OCI-LY3 (cell line): ENCODE measurements at regions not wholly inside any gene's neighbourhood (a gene's known extent, or its start where the extent isn't known, plus 50 kb on each side); places are given as distances from the start of the nearest gene placed in this dataset.

ENCODE experiments used
- H2AFZ ChIP-seq: fragments of 200-600, 300-600 bp; shearing (Covaris generic); 2 replicates; pipeline ENCODE4 v1.6.0; 2014; ENCODE audit warnings: antibody characterized with exemption, low read depth, low read length
- H3K27ac ChIP-seq: fragments of 200-600, 300-600 bp; sonication (generic); 2 replicates; pipeline ENCODE4 v1.5.1; 2014; ENCODE audit warnings: mild to moderate bottlenecking, low read length, moderate library complexity, mixed read lengths
- H3K27me3 ChIP-seq: fragments of 200-600, 300-600 bp; sonication (generic); 2 replicates; pipeline ENCODE4 v1.6.1; 2014; ENCODE audit warnings: low read depth, low read length, mixed read lengths
- H3K36me3 ChIP-seq: fragments of 200-600, 300-600 bp; sonication (generic); replicated peaks from 2 replicates; pipeline ENCODE3; 2014; ENCODE audit warnings: low read depth, low read length, mixed read lengths
- H3K4me1 ChIP-seq: fragments of 300-600, 200-600 bp; sonication (generic); 2 replicates; pipeline ENCODE4 v1.6.1; 2014; ENCODE audit warnings: low read length, mixed read lengths
- H3K4me2 ChIP-seq: fragments of 200-600, 300-600 bp; sonication (generic); 2 replicates; pipeline ENCODE4 v1.6.1; 2014; ENCODE audit warnings: low read length, mixed read lengths
- H3K4me3 ChIP-seq: fragments of 300-600, 200-600 bp; sonication (generic); 2 replicates; pipeline ENCODE4 v1.5.1; 2014; ENCODE audit warnings: antibody characterized with exemption, mild to moderate bottlenecking, low read length, moderate library complexity
- H3K79me2 ChIP-seq: fragments of 300-600, 200-600 bp; shearing (Covaris generic); 2 replicates; pipeline ENCODE4 v1.6.1; 2014; ENCODE audit warnings: mild to moderate bottlenecking, low read length, mixed read lengths
- H3K9ac ChIP-seq: fragments of 300-600, 200-600 bp; shearing (Covaris generic); 2 replicates; pipeline ENCODE4 v1.6.0; 2014; ENCODE audit warnings: mild to moderate bottlenecking, low read length, moderate library complexity
- H3K9me3 ChIP-seq: fragments of 200-600, 300-600 bp; shearing (Covaris generic); 2 replicates; pipeline ENCODE4 v1.6.1; 2014; ENCODE audit warnings: low read length, mixed read lengths; ENCODE audit not compliant: insufficient read depth
- H4K20me1 ChIP-seq: fragments of 200-600, 300-600 bp; sonication (generic); 2 replicates; pipeline ENCODE4 v1.6.1; 2016; ENCODE audit warnings: low read length, mixed read lengths; ENCODE audit not compliant: insufficient read depth
- CTCF ChIP-seq: fragments of 200-600, 300-600 bp; sonication (generic); IDR thresholded peaks from 2 replicates; pipeline ENCODE4 v1.5.1; 2014; ENCODE audit warnings: antibody characterized with exemption, low read length, low read depth
- EZH2phosphoT487 ChIP-seq: fragments of 200-600 bp; shearing (Covaris generic); IDR thresholded peaks from 2 replicates; pipeline ENCODE4 v1.6.1; 2018; ENCODE audit warnings: antibody characterized with exemption, mixed run types, low read depth

DNA sequence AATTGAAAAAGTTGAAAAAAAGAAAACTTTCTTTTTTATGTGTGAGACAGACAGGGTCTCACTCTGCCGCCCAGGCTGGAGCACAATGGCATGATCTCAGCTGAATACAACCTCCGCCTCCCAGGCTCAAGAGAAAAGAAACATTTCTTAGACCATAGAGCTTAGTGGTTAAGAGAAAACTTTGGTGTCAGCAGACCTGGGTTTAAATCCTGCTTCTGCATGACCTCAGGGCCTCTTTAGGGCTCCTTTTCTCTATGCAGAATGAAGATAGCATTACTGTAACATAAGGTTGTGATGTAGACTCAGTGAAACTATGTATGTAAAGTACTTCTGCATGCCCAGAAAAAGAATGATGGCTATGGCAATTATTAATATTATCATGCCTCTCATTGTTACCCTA, 104.7 kb upstream of the NUDT4 start:
- Histone ChIP-seq H3K27ac (no peak overlapping the region), H3K4me2 (no peak overlapping the region), H2AFZ (no peak overlapping the region), H3K36me3 (no peaks in the 10 kb centered on the region), H3K79me2 (no peaks in the 10 kb centered on the region), H3K4me3 (no peak overlapping the region), H4K20me1 (no peaks in the 10 kb centered on the region), H3K9me3 (no peaks in the 10 kb centered on the region), H3K9ac (no peak overlapping the region), H3K27me3 (no peaks in the 10 kb centered on the region), H3K4me1 (no peaks in the 10 kb centered on the region)
- TF ChIP-seq EZH2phosphoT487 = no peak
- no peak for TF ChIP-seq CTCF

DNA sequence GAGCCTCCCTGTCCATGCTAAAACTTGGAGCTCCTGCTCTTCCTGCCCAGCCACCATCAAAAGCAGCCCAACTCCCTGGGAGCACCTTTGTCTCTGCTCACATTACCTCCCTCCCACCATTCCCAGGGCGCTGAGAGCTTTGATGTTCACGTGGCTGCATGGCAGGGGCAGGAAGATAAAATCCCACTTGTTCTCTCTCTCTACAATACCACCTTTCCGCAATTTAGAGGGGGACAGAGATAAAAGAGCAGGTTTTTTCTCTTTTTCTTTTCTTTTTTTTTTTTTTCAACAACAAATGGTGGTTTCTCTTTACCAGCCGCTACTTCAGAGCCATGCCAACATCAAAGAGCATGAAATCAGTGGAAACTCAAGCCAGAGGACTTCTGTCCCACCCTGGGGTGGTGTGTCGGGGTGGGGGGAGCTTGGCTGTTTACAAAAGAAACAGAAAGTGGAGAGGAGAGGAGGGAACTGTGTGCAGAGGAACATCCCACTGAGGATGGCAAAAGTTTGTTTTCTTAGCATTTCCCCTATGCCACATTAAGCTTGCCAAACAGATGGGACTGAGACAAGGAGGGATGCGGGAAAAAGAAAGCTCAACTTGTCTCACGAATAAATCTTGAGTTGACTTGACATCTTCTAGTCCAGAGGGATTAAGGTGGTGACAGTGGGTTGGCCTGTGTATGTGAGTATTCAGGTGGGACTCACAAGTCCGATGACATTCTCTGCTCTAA, 103.7 kb upstream of the NUDT4 start:
- H3K27me3 ChIP-seq = no peaks in the 10 kb centered on the region
- no peak overlapping the region for H3K4me3 ChIP-seq
- H3K36me3 ChIP-seq = no peaks in the 10 kb centered on the region
- H3K4me2 ChIP-seq = no peak overlapping the region
- no peaks in the 10 kb centered on the region for H3K4me1 ChIP-seq
- no peaks in the 10 kb centered on the region for H3K79me2 ChIP-seq
- TF ChIP-seq CTCF (no peak), EZH2phosphoT487 (no peak)
- H3K9ac ChIP-seq = no peak overlapping the region
- H3K27ac ChIP-seq = no peak overlapping the region
- H2AFZ ChIP-seq = no peak overlapping the region
- H3K9me3 ChIP-seq = no peaks in the 10 kb centered on the region
- no peaks in the 10 kb centered on the region for H4K20me1 ChIP-seq

- no peak overlapping the region for H2AFZ ChIP-seq
- no peaks in the 10 kb centered on the region for H3K9me3 ChIP-seq
- TF ChIP-seq CTCF = no peak
- TF ChIP-seq EZH2phosphoT487 = no peak
- no peaks in the 10 kb centered on the region for H3K27me3 ChIP-seq
- no peak overlapping the region for H3K9ac ChIP-seq
- H3K36me3 ChIP-seq = no peaks in the 10 kb centered on the region
- H3K79me2 ChIP-seq = no peaks in the 10 kb centered on the region
- no peak overlapping the region for H3K27ac ChIP-seq
- H4K20me1 ChIP-seq = no peaks in the 10 kb centered on the region
- H3K4me1 ChIP-seq = no peaks in the 10 kb centered on the region
- H3K4me2 ChIP-seq = no peak overlapping the region
- H3K4me3 ChIP-seq = no peak overlapping the region
These were observed 102.8 kb upstream of the NUDT4 start for GRCh38 chr12:93274937-93275336.

- Histone ChIP-seq H4K20me1 (no peaks in the 10 kb centered on the region), H2AFZ (no peak overlapping the region), H3K4me3 (no peak overlapping the region), H3K4me1 (no peaks in the 10 kb centered on the region), H3K27me3 (no peaks in the 10 kb centered on the region), H3K36me3 (no peaks in the 10 kb centered on the region), H3K79me2 (no peaks in the 10 kb centered on the region), H3K9me3 (no peaks in the 10 kb centered on the region), H3K27ac (no peak overlapping the region), H3K4me2 (no peak overlapping the region), H3K9ac (no peak overlapping the region)
- TF ChIP-seq CTCF (no peak), EZH2phosphoT487 (no peak)
These were observed 102.1 kb upstream of the NUDT4 start for GRCh38 chr12:93275589-93275988.
